Smooth muscle cell (in vitro differentiated cells): ENCODE measurements at regions not wholly inside any gene's neighbourhood (a gene's known extent, or its start where the extent isn't known, plus 50 kb on each side); places are given as distances from the start of the nearest gene placed in this dataset.
"Not testable (repeated sequence)": the region's sequence is repeated elsewhere in the genome, so short reads cannot be mapped to it uniquely, and the experiment has no call there.

Source experiments
- DNase-seq: peaks from one replicate; lab custom pipeline; 2025; ENCODE audit not compliant: unreplicated experiment; lab: John Stamatoyannopoulos, UW
- H2AFZ ChIP-seq: fragments of 200-600 bp; sonication (generic); 2 replicates; pipeline ENCODE4 v1.6.0; 2016; ENCODE audit warnings: antibody characterized with exemption, low read depth, mild to moderate bottlenecking
- H3F3A ChIP-seq: fragments of 200-600 bp; sonication (generic); 2 replicates; pipeline ENCODE4 v1.6.0; 2017; ENCODE audit warnings: antibody characterized with exemption, low read depth
- H3K27ac ChIP-seq: fragments of 200-600 bp; sonication (generic); 2 replicates; pipeline ENCODE4 v1.5.1; 2016; ENCODE audit warnings: low read depth, mild to moderate bottlenecking
- H3K27me3 ChIP-seq: fragments of 200-600 bp; sonication (generic); 2 replicates; pipeline ENCODE4 v1.6.1; 2016; ENCODE audit warnings: low read depth, mild to moderate bottlenecking
- H3K36me3 ChIP-seq: fragments of 200-600 bp; sonication (generic); 2 replicates; pipeline ENCODE4 v1.5.1; 2016; ENCODE audit warnings: low read depth
- H3K4me1 ChIP-seq: fragments of 200-600 bp; sonication (generic); 2 replicates; pipeline ENCODE4 v1.5.1; 2016; ENCODE audit warnings: low read depth
- H3K4me2 ChIP-seq: fragments of 200-600 bp; sonication (generic); 2 replicates; pipeline ENCODE4 v1.6.0; 2016; ENCODE audit warnings: mild to moderate bottlenecking
- H3K4me3 ChIP-seq: fragments of 200-600 bp; sonication (generic); 2 replicates; pipeline ENCODE4 v1.5.1; 2016; ENCODE audit warnings: mild to moderate bottlenecking
- H3K79me2 ChIP-seq: fragments of 200-600 bp; sonication (generic); 2 replicates; pipeline ENCODE4 v1.6.0; 2016; ENCODE audit warnings: low read depth, mild to moderate bottlenecking
- H3K9ac ChIP-seq: fragments of 200-600 bp; sonication (generic); 2 replicates; pipeline ENCODE4 v1.6.0; 2016; ENCODE audit warnings: low read depth
- H3K9me3 ChIP-seq: fragments of 200-600 bp; sonication (generic); replicated peaks from 2 replicates; pipeline ENCODE4 v1.5.1; 2016; ENCODE audit warnings: low read depth
- H4K20me1 ChIP-seq: fragments of 200-600 bp; sonication (generic); 2 replicates; pipeline ENCODE4 v1.6.0; 2016; ENCODE audit warnings: low read depth
- CTCF ChIP-seq: fragments of 200-600 bp; sonication (generic); IDR thresholded peaks from 2 replicates; pipeline ENCODE4 v1.5.1; 2017; ENCODE audit warnings: borderline replicate concordance, mild to moderate bottlenecking, antibody characterized with exemption; ENCODE audit not compliant: insufficient read depth, poor library complexity, severe bottlenecking
- WGBS: methylation state at CpG from one replicate; pipeline ENCODE4 v1.1.7; 2016; ENCODE audit warnings: low lambda C conversion rate; 5-methylcytosine and 5-hydroxymethylcytosine counted together

- WGBS: 96% methylated on average over 15 of the region's 15 CpGs
- H3K36me3 ChIP-seq: no peaks in the 10 kb centered on the region
- H3K4me3 ChIP-seq: no peak overlapping the region
- no peaks in the 10 kb centered on the region for H4K20me1 ChIP-seq
- no peaks in the 10 kb centered on the region for H3K27me3 ChIP-seq
- no peak overlapping the region for H2AFZ ChIP-seq
- no peaks in the 10 kb centered on the region for H3K79me2 ChIP-seq
- H3K9ac ChIP-seq: no peak overlapping the region
- TF ChIP-seq CTCF: no peak
- no peaks in the 10 kb centered on the region for H3F3A ChIP-seq
- no peaks in the 10 kb centered on the region for H3K4me1 ChIP-seq
- no peak for DNase-seq
- H3K9me3 ChIP-seq: no peaks in the 10 kb centered on the region
- H3K27ac ChIP-seq: no peak overlapping the region
- H3K4me2 ChIP-seq: no peak overlapping the region
Measured at GRCh38 chr6:27002447-27002846, 245.1 kb upstream of the PRSS16 start.

GRCh38 chr6:27007020-27007419 lies 240.5 kb upstream of the PRSS16 start:
- no peak for TF ChIP-seq CTCF
- no peak overlapping the region for H3K4me3 ChIP-seq

GRCh38 chr6:27008613-27009012 lies 238.9 kb upstream of the PRSS16 start:
- WGBS: 96% methylated on average over 10 of the region's 10 CpGs
- not testable (repeated sequence) for DNase-seq, H3F3A ChIP-seq

More at GRCh38 chr6:27007020-27007419, 240.5 kb upstream of the PRSS16 start:
- Histone ChIP-seq H3K9me3 (no peaks in the 10 kb centered on the region), H3K4me2 (no peak overlapping the region), H4K20me1 (no peaks in the 10 kb centered on the region), H3K27me3 (no peaks in the 10 kb centered on the region), H2AFZ (no peak overlapping the region), H3K4me1 (no peaks in the 10 kb centered on the region), H3K36me3 (no peaks in the 10 kb centered on the region), H3K9ac (no peak overlapping the region), H3K27ac (no peak overlapping the region), H3F3A (no peaks in the 10 kb centered on the region), H3K79me2 (no peaks in the 10 kb centered on the region)
- no peak for DNase-seq
- WGBS: 40% methylated on average over 2 of the region's 2 CpGs

GRCh38 chr6:27014053-27014452 lies 233.4 kb upstream of the PRSS16 start:
- H3K4me1 ChIP-seq: peaks cover 12% of the 10 kb centered on the region
- not testable (repeated sequence) for H3K27me3 ChIP-seq, H3K9ac ChIP-seq, H3K27ac ChIP-seq, H2AFZ ChIP-seq, DNase-seq, H3F3A ChIP-seq, H4K20me1 ChIP-seq, H3K36me3 ChIP-seq, H3K79me2 ChIP-seq, H3K4me3 ChIP-seq, H3K4me2 ChIP-seq, H3K9me3 ChIP-seq
- 100% methylated on average over 2 of the region's 2 CpGs for WGBS

More at GRCh38 chr6:27008613-27009012, 238.9 kb upstream of the PRSS16 start:
- H2AFZ ChIP-seq, H3K79me2 ChIP-seq, H3K4me2 ChIP-seq, H4K20me1 ChIP-seq, H3K9ac ChIP-seq, H3K27me3 ChIP-seq, H3K9me3 ChIP-seq, H3K27ac ChIP-seq, H3K4me1 ChIP-seq, H3K36me3 ChIP-seq, H3K4me3 ChIP-seq: not testable (repeated sequence)

- H3K9me3 ChIP-seq: no peaks in the 10 kb centered on the region
- H2AFZ ChIP-seq: no peak overlapping the region
- TF ChIP-seq CTCF: no peak
- peaks cover 6% of the 10 kb centered on the region for H3K79me2 ChIP-seq
- DNase-seq: no peak
- no peak overlapping the region for H3K27ac ChIP-seq
- no peak overlapping the region for H3K4me3 ChIP-seq
- no peaks in the 10 kb centered on the region for H3K27me3 ChIP-seq
- H3K9ac ChIP-seq: no peak overlapping the region
- H3F3A ChIP-seq: no peaks in the 10 kb centered on the region
- WGBS: 0% methylated on average over 1 of the region's 1 CpG
- no peak overlapping the region for H3K4me2 ChIP-seq
- no peaks in the 10 kb centered on the region for H3K36me3 ChIP-seq
- peaks cover 13% of the 10 kb centered on the region for H3K4me1 ChIP-seq
- no peaks in the 10 kb centered on the region for H4K20me1 ChIP-seq
Measured at GRCh38 chr6:27016689-27017088, 230.8 kb upstream of the PRSS16 start.

GRCh38 chr6:27018401-27018800 lies 229.1 kb upstream of the PRSS16 start:
- H4K20me1 ChIP-seq, H3K79me2 ChIP-seq, H3K9ac ChIP-seq, H3K27ac ChIP-seq, H3F3A ChIP-seq, H3K9me3 ChIP-seq, DNase-seq, H2AFZ ChIP-seq, H3K27me3 ChIP-seq, H3K36me3 ChIP-seq: not testable (repeated sequence)
- 97% methylated on average over 6 of the region's 6 CpGs for WGBS
- Histone ChIP-seq H3K4me2 (peak overlapping the region; percentile 86), H3K4me1 (peaks cover 13% of the 10 kb centered on the region), H3K4me3 (peak overlapping the region; percentile 61)
